ENCODE measurements at regions not wholly inside any gene's neighbourhood (a gene's known extent, or its start where the extent isn't known, plus 50 kb on each side); places are given as distances from the start of the nearest gene placed in this dataset.

GRCh38 chr16:54346041-54346440 lies 59.5 kb upstream of the IRX3 start:
- H3K27me3 ChIP-seq (ENCODE audit: control insufficient read depth, insufficient read depth, low read length) = peaks cover 4% of the 10 kb centered on the region

GRCh38 chr16:54344646-54345630 lies 58.4 kb upstream of the IRX3 start:
- Histone ChIP-seq H3K36me3 (ENCODE audit: control insufficient read depth, insufficient read depth, low read length) (no peaks in the 10 kb centered on the region), H3K9me3 (ENCODE audit: control insufficient read depth, insufficient read depth, low read length) (no peaks in the 10 kb centered on the region), H3K27me3 (ENCODE audit: control insufficient read depth, insufficient read depth, low read length) (peaks cover 4% of the 10 kb centered on the region), H3K27ac (ENCODE audit: low read depth, low read length) (no peak overlapping the region), H3K4me1 (ENCODE audit: control insufficient read depth, insufficient read depth, low read length) (no peaks in the 10 kb centered on the region), H3K4me3 (ENCODE audit: low read depth, low read length) (no peak overlapping the region)
- no peak for DNase-seq (ENCODE audit: low read depth in 4 of 6, low spot score in 6 of 6)
- whole genome bisulfite sequencing (ENCODE audit: insufficient coverage) = 76% methylated on average over 21 of the region's 22 CpGs

More at GRCh38 chr16:54346041-54346440, 59.5 kb upstream of the IRX3 start:
- no peaks in the 10 kb centered on the region for H3K4me1 ChIP-seq (ENCODE audit: control insufficient read depth, insufficient read depth, low read length)
- no peaks in the 10 kb centered on the region for H3K36me3 ChIP-seq (ENCODE audit: control insufficient read depth, insufficient read depth, low read length)
- H3K9me3 ChIP-seq (ENCODE audit: control insufficient read depth, insufficient read depth, low read length) = no peaks in the 10 kb centered on the region
- DNase-seq (ENCODE audit: low read depth in 4 of 6, low spot score in 6 of 6) = no peak
- H3K4me3 ChIP-seq (ENCODE audit: low read depth, low read length) = no peak overlapping the region
- no CpG with 5 or more reads among the region's 3 CpGs for WGBS (ENCODE audit: insufficient coverage)
- H3K27ac ChIP-seq (ENCODE audit: low read depth, low read length) = no peak overlapping the region

GRCh38 chr16:54342966-54343365 lies 56.4 kb upstream of the IRX3 start:
- peaks cover 4% of the 10 kb centered on the region for H3K27me3 ChIP-seq (ENCODE audit: control insufficient read depth, insufficient read depth, low read length)
- no peaks in the 10 kb centered on the region for H3K36me3 ChIP-seq (ENCODE audit: control insufficient read depth, insufficient read depth, low read length)
- no peak overlapping the region for H3K4me3 ChIP-seq (ENCODE audit: low read depth, low read length)
- WGBS (ENCODE audit: insufficient coverage) = 100% methylated on average over 5 of the region's 5 CpGs
- no peak overlapping the region for H3K27ac ChIP-seq (ENCODE audit: low read depth, low read length)
- no peaks in the 10 kb centered on the region for H3K4me1 ChIP-seq (ENCODE audit: control insufficient read depth, insufficient read depth, low read length)
- H3K9me3 ChIP-seq (ENCODE audit: control insufficient read depth, insufficient read depth, low read length) = no peaks in the 10 kb centered on the region
- no peak for DNase-seq (ENCODE audit: low read depth in 4 of 6, low spot score in 6 of 6)

DNA sequence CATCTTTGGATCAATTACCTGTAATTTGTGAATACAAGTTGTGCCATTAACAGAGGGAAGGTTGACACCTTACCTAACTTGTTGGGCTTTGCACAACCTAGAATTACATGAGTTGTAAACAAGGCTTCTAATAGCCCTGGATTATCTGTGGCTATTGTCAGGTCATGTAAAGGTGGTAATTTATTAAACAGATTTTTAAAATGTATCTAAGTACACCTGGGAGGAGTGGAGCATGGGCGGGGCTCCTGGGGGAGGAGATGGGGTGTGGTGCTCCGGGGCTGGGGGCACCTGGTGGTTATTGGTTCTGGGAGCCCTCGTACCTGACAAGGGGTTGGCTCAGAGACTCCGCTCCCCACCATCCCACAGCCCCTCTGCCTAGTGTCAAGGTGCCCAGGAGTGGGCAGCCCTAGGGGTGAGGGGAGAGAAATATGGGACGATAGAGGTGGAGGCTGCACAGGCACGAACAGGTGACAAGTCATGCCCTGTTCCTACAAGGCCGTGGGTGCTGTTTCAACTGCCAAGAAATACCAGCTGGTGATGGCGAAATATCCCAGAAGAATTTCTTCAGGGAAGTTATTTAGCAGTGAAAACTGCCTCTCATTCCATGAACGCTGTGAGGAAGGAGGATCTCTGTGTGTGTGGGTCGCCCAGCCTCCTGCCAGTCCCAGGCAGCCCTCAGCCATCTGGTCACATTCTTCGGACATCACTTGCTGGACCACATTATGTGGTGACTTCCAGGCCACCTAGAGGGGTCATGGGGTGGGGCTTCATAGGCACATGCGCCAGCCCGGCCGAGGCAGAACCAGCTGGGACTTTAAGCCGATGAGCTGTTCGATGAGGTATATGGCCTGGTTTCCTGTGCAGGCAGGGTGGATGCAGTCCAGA lies 55.5 kb upstream of the IRX3 start:
- Histone ChIP-seq H3K36me3 (ENCODE audit: control insufficient read depth, insufficient read depth, low read length) (no peaks in the 10 kb centered on the region), H3K9me3 (ENCODE audit: control insufficient read depth, insufficient read depth, low read length) (no peaks in the 10 kb centered on the region), H3K4me3 (ENCODE audit: low read depth, low read length) (no peak overlapping the region), H3K4me1 (ENCODE audit: control insufficient read depth, insufficient read depth, low read length) (no peaks in the 10 kb centered on the region), H3K27me3 (ENCODE audit: control insufficient read depth, insufficient read depth, low read length) (peaks cover 8% of the 10 kb centered on the region), H3K27ac (ENCODE audit: low read depth, low read length) (no peak overlapping the region)
- no peak for DNase-seq (ENCODE audit: low read depth in 4 of 6, low spot score in 6 of 6)
- 84% methylated on average over 10 of the region's 16 CpGs for WGBS (ENCODE audit: insufficient coverage)

DNA sequence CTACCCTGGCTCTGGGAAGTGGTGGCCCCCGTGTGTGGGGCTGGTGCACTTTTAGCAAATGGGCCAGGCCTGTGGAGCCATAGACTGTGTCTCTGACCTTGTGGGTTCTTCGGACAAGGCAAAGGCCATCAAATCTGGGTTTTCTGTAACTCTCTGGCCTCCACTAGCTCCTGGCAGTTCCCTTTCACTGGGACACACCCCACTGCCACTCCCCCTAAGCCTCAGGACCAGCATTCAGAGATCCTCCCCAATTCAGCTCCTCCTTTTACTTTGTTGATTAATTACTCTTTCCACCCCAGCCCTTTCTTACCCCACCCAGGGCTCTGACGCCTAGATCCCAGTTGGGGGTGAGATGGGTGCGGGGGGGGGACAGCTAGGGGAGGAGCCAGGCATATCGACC lies 53.9 kb upstream of the IRX3 start:
- H3K4me3 ChIP-seq (ENCODE audit: low read depth, low read length) = no peak overlapping the region
- no peaks in the 10 kb centered on the region for H3K36me3 ChIP-seq (ENCODE audit: control insufficient read depth, insufficient read depth, low read length)
- 58% methylated on average over 2 of the region's 5 CpGs for WGBS (ENCODE audit: insufficient coverage)
- DNase-seq (ENCODE audit: low read depth in 4 of 6, low spot score in 6 of 6) = no peak
- H3K4me1 ChIP-seq (ENCODE audit: control insufficient read depth, insufficient read depth, low read length) = no peaks in the 10 kb centered on the region
- no peaks in the 10 kb centered on the region for H3K9me3 ChIP-seq (ENCODE audit: control insufficient read depth, insufficient read depth, low read length)
- H3K27ac ChIP-seq (ENCODE audit: low read depth, low read length) = no peak overlapping the region
- H3K27me3 ChIP-seq (ENCODE audit: control insufficient read depth, insufficient read depth, low read length) = peaks cover 8% of the 10 kb centered on the region

DNA sequence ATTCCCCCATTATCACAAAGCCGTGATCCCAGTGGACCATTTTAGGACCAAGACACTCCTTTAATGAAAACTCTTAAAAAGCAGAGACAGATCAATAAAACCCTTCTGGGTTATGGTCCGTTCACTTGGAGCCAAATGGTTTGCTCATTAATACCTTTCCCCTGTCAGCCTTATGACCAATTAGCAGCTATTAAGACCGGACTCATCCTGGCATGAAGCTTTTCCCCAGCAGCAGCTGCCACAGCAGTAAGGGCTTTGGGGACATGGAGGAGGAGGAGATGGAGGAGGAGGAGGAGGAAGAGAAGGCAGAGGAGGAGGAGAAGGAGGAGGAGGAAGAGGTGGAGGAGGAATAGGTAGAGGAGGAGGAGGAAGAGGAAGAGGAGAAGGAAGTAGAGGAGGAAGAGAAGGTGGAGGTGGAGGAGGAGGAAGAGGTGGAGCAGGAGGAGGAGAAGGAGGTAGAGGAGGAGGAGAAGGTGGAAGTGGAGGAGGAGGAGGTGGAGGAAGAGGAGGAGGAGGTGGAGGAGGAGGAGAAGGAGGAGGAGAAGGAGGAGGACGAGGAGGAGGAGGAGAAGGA lies 50.1 kb upstream of the IRX3 start:
- DNase-seq (ENCODE audit: low read depth in 4 of 6, low spot score in 6 of 6) = peak in 1 of 6 donors; percentile 17
- no peak overlapping the region for H3K4me3 ChIP-seq (ENCODE audit: low read depth, low read length)
- peaks cover 3% of the 10 kb centered on the region for H3K27me3 ChIP-seq (ENCODE audit: control insufficient read depth, insufficient read depth, low read length)
- H3K9me3 ChIP-seq (ENCODE audit: control insufficient read depth, insufficient read depth, low read length) = no peaks in the 10 kb centered on the region
- H3K36me3 ChIP-seq (ENCODE audit: control insufficient read depth, insufficient read depth, low read length) = no peaks in the 10 kb centered on the region
- no peaks in the 10 kb centered on the region for H3K4me1 ChIP-seq (ENCODE audit: control insufficient read depth, insufficient read depth, low read length)
- WGBS (ENCODE audit: insufficient coverage) = 43% methylated on average over 2 of the region's 4 CpGs
- H3K27ac ChIP-seq (ENCODE audit: low read depth, low read length) = no peak overlapping the region

Data from spinal cord (tissue), 9 donors.